KOPT-K1 (cell line): ENCODE measurements at regions not wholly inside any gene's neighbourhood (a gene's known extent, or its start where the extent isn't known, plus 50 kb on each side); places are given as distances from the start of the nearest gene placed in this dataset.

Experiments used
- H3K27ac ChIP-seq: fragments of 200-600 bp; sonication (generic); 2 replicates; pipeline ENCODE4 v1.5.1; 2016; ENCODE audit warnings: antibody characterized with exemption, mild to moderate bottlenecking, low read depth, low read length; ENCODE audit not compliant: poor library complexity, severe bottlenecking
- H3K36me3 ChIP-seq: fragments of 200-600 bp; sonication (generic); 2 replicates; pipeline ENCODE4 v1.5.1; 2017; ENCODE audit warnings: antibody characterized with exemption, mild to moderate bottlenecking, low read length, moderate library complexity; ENCODE audit not compliant: insufficient read depth
- H3K9me3 ChIP-seq: fragments of 200-600 bp; sonication (generic); 2 replicates; pipeline ENCODE4 v1.5.1; 2017; ENCODE audit warnings: antibody characterized with exemption, low read length, mild to moderate bottlenecking; ENCODE audit not compliant: insufficient read depth, poor library complexity, severe bottlenecking

GRCh38 chr2:147578529-147578928, 266.3 kb upstream of the ACVR2A start:
- no peak overlapping the region for H3K27ac ChIP-seq
- H3K36me3 ChIP-seq = no peaks in the 10 kb centered on the region
- H3K9me3 ChIP-seq = no peaks in the 10 kb centered on the region

GRCh38 chr2:147577998-147578380, 266.8 kb upstream of the ACVR2A start:
- Histone ChIP-seq H3K9me3 (no peaks in the 10 kb centered on the region), H3K36me3 (no peaks in the 10 kb centered on the region), H3K27ac (no peak overlapping the region)

- Histone ChIP-seq H3K36me3 (no peaks in the 10 kb centered on the region), H3K9me3 (no peaks in the 10 kb centered on the region), H3K27ac (no peak overlapping the region)
Measured at GRCh38 chr2:147577323-147577997, 267.4 kb upstream of the ACVR2A start.

- H3K27ac ChIP-seq = no peak overlapping the region
- H3K36me3 ChIP-seq = no peaks in the 10 kb centered on the region
Measured at GRCh38 chr2:147575106-147575505, 269.7 kb upstream of the ACVR2A start.

GRCh38 chr2:147572622-147573021, 272.2 kb upstream of the ACVR2A start:
- no peaks in the 10 kb centered on the region for H3K9me3 ChIP-seq
- no peak overlapping the region for H3K27ac ChIP-seq
- H3K36me3 ChIP-seq = no peaks in the 10 kb centered on the region

More at GRCh38 chr2:147575106-147575505, 269.7 kb upstream of the ACVR2A start:
- H3K9me3 ChIP-seq = no peaks in the 10 kb centered on the region

GRCh38 chr2:147569426-147569825, 275.4 kb upstream of the ACVR2A start:
- Histone ChIP-seq H3K9me3 (no peaks in the 10 kb centered on the region), H3K36me3 (no peaks in the 10 kb centered on the region), H3K27ac (no peak overlapping the region)

GRCh38 chr2:147568109-147568508, 276.7 kb upstream of the ACVR2A start:
- H3K9me3 ChIP-seq = no peaks in the 10 kb centered on the region

GRCh38 chr2:147567136-147567535, 277.7 kb upstream of the ACVR2A start:
- Histone ChIP-seq H3K9me3 (no peaks in the 10 kb centered on the region), H3K27ac (no peak overlapping the region), H3K36me3 (no peaks in the 10 kb centered on the region)

More at GRCh38 chr2:147568109-147568508, 276.7 kb upstream of the ACVR2A start:
- Histone ChIP-seq H3K27ac (no peak overlapping the region), H3K36me3 (no peaks in the 10 kb centered on the region)

- H3K36me3 ChIP-seq = no peaks in the 10 kb centered on the region
- H3K27ac ChIP-seq = no peak overlapping the region
- H3K9me3 ChIP-seq = no peaks in the 10 kb centered on the region
Measured at GRCh38 chr2:147560810-147561535, 283.9 kb upstream of the ACVR2A start.

GRCh38 chr2:147559070-147559725, 285.6 kb upstream of the ACVR2A start:
- H3K27ac ChIP-seq = no peak overlapping the region
- no peaks in the 10 kb centered on the region for H3K9me3 ChIP-seq
- no peaks in the 10 kb centered on the region for H3K36me3 ChIP-seq

- Histone ChIP-seq H3K27ac (no peak overlapping the region), H3K36me3 (no peaks in the 10 kb centered on the region), H3K9me3 (no peaks in the 10 kb centered on the region)
Measured at GRCh38 chr2:147558620-147559019, 286.2 kb upstream of the ACVR2A start.

GRCh38 chr2:147554521-147555107, 290.2 kb upstream of the ACVR2A start:
- no peaks in the 10 kb centered on the region for H3K9me3 ChIP-seq
- no peaks in the 10 kb centered on the region for H3K36me3 ChIP-seq
- no peak overlapping the region for H3K27ac ChIP-seq

- H3K9me3 ChIP-seq = no peaks in the 10 kb centered on the region
- H3K27ac ChIP-seq = no peak overlapping the region
- H3K36me3 ChIP-seq = no peaks in the 10 kb centered on the region
Measured at GRCh38 chr2:147553775-147554271, 291.0 kb upstream of the ACVR2A start.

GRCh38 chr2:147550995-147551731, 293.7 kb upstream of the ACVR2A start:
- no peak overlapping the region for H3K27ac ChIP-seq
- no peaks in the 10 kb centered on the region for H3K36me3 ChIP-seq
- H3K9me3 ChIP-seq = no peaks in the 10 kb centered on the region
